GM12873 (cell line): ENCODE measurements at regions not wholly inside any gene's neighbourhood (a gene's known extent, or its start where the extent isn't known, plus 50 kb on each side); places are given as distances from the start of the nearest gene placed in this dataset.

Experiments
- CTCF ChIP-seq: IDR thresholded peaks from 2 replicates; pipeline ENCODE4 v1.5.1; 2012; ENCODE audit warnings: low read depth, mild to moderate bottlenecking, moderate library complexity, low read length, control low read depth; ENCODE audit not compliant: insufficient read depth; ENCODE audit errors: missing control alignments

- TF ChIP-seq CTCF: no peak
Measured at GRCh38 chr5:144024545-144024944, 145.9 kb downstream of the YIPF5 start.

- no peak for TF ChIP-seq CTCF
Measured at GRCh38 chr5:144026286-144026685, 144.2 kb downstream of the YIPF5 start.

- TF ChIP-seq CTCF: no peak
Measured at GRCh38 chr5:144028058-144028457, 142.4 kb downstream of the YIPF5 start.

GRCh38 chr5:144028636-144029035 is 141.8 kb downstream of the YIPF5 start:
- no peak for TF ChIP-seq CTCF

GRCh38 chr5:144030904-144031303 is 139.6 kb downstream of the YIPF5 start:
- no peak for TF ChIP-seq CTCF

GRCh38 chr5:144032375-144032774 is 138.1 kb downstream of the YIPF5 start:
- no peak for TF ChIP-seq CTCF

GRCh38 chr5:144033486-144033885 is 137.0 kb downstream of the YIPF5 start:
- no peak for TF ChIP-seq CTCF
